ENCODE measurements at regions not wholly inside any gene's neighbourhood (a gene's known extent, or its start where the extent isn't known, plus 50 kb on each side); places are given as distances from the start of the nearest gene placed in this dataset.
"Not testable (repeated sequence)": the region's sequence is repeated elsewhere in the genome, so short reads cannot be mapped to it uniquely, and the experiment has no call there.

- ATAC-seq: no peak
Measured at GRCh38 chr7:116342125-116342524, 131.8 kb downstream of the TES start.

- ATAC-seq: no peak
Measured at GRCh38 chr7:116347151-116347832, 137.0 kb downstream of the TES start.

GRCh38 chr7:116348346-116348745, 138.0 kb downstream of the TES start:
- no peak for ATAC-seq

GRCh38 chr7:116351966-116352365, 141.6 kb downstream of the TES start:
- ATAC-seq: no peak

GRCh38 chr7:116353647-116354046, 143.3 kb downstream of the TES start:
- ATAC-seq: peak; percentile 24

- ATAC-seq: peak; percentile 35
Measured at GRCh38 chr7:116354171-116354545, 143.8 kb downstream of the TES start.

GRCh38 chr7:116354546-116355423, 144.4 kb downstream of the TES start:
- ATAC-seq: peak; percentile 79

GRCh38 chr7:116355424-116355765, 144.1 kb upstream of the CAV2 start:
- no peak for ATAC-seq

- ATAC-seq: no peak
Measured at GRCh38 chr7:116356333-116356965, 143.1 kb upstream of the CAV2 start.

- no peak for ATAC-seq
Measured at GRCh38 chr7:116356979-116357378, 142.6 kb upstream of the CAV2 start.

GRCh38 chr7:116357781-116358670, 141.5 kb upstream of the CAV2 start:
- no peak for ATAC-seq

GRCh38 chr7:116361767-116362166, 137.8 kb upstream of the CAV2 start:
- no peak for ATAC-seq

- ATAC-seq: no peak
Measured at GRCh38 chr7:116363637-116364432, 135.7 kb upstream of the CAV2 start.

GRCh38 chr7:116364469-116364868, 135.1 kb upstream of the CAV2 start:
- no peak for ATAC-seq

GRCh38 chr7:116365797-116366196, 133.7 kb upstream of the CAV2 start:
- no peak for ATAC-seq

- no peak for ATAC-seq
Measured at GRCh38 chr7:116367171-116367813, 132.2 kb upstream of the CAV2 start.

- no peak for ATAC-seq
Measured at GRCh38 chr7:116368965-116369364, 130.6 kb upstream of the CAV2 start.

GRCh38 chr7:116371536-116371935, 128.0 kb upstream of the CAV2 start:
- not testable (repeated sequence) for ATAC-seq

- not testable (repeated sequence) for ATAC-seq
Measured at GRCh38 chr7:116373229-116373628, 126.3 kb upstream of the CAV2 start.

- ATAC-seq: no peak
Measured at GRCh38 chr7:116377721-116378120, 121.8 kb upstream of the CAV2 start.

GRCh38 chr7:116380025-116380424, 119.5 kb upstream of the CAV2 start:
- no peak for ATAC-seq
